VCaP (cell line): ENCODE measurements at regions not wholly inside any gene's neighbourhood (a gene's known extent, or its start where the extent isn't known, plus 50 kb on each side); places are given as distances from the start of the nearest gene placed in this dataset.

ENCODE experiments used
- H3K27ac ChIP-seq: fragments of 450-650 bp; 2 replicates; pipeline ENCODE4 v1.5.1; 2017
- CTCF ChIP-seq: fragments of 450-650 bp; conservative IDR thresholded peaks from 2 replicates; pipeline ENCODE4 v1.5.1; 2017; ENCODE audit warnings: mild to moderate bottlenecking, moderate library complexity

- no peak overlapping the region for H3K27ac ChIP-seq
- peak; percentile 81 for TF ChIP-seq CTCF
These were observed 310.4 kb upstream of the SYT4 start for GRCh38 chr18:43587538-43588153.

GRCh38 chr18:43588838-43589237, 311.5 kb upstream of the SYT4 start:
- TF ChIP-seq CTCF = no peak
- no peak overlapping the region for H3K27ac ChIP-seq

GRCh38 chr18:43589611-43590151, 312.4 kb upstream of the SYT4 start:
- no peak overlapping the region for H3K27ac ChIP-seq
- TF ChIP-seq CTCF = no peak

- H3K27ac ChIP-seq = no peak overlapping the region
- TF ChIP-seq CTCF = no peak
These were observed 313.1 kb upstream of the SYT4 start for GRCh38 chr18:43590182-43590903.

- TF ChIP-seq CTCF = no peak
- H3K27ac ChIP-seq = no peak overlapping the region
These were observed 315.0 kb upstream of the SYT4 start for GRCh38 chr18:43592269-43592668.

- peak; percentile 77 for TF ChIP-seq CTCF
- H3K27ac ChIP-seq = no peak overlapping the region
These were observed 318.9 kb upstream of the SYT4 start for GRCh38 chr18:43596105-43596712.

GRCh38 chr18:43601432-43601831, 324.1 kb upstream of the SYT4 start:
- no peak for TF ChIP-seq CTCF
- H3K27ac ChIP-seq = no peak overlapping the region
